ENCODE measurements at regions not wholly inside any gene's neighbourhood (a gene's known extent, or its start where the extent isn't known, plus 50 kb on each side); places are given as distances from the start of the nearest gene placed in this dataset.
A peak's percentile ranks its signal among the peaks of the same experiment; 100 is the strongest.

DNA sequence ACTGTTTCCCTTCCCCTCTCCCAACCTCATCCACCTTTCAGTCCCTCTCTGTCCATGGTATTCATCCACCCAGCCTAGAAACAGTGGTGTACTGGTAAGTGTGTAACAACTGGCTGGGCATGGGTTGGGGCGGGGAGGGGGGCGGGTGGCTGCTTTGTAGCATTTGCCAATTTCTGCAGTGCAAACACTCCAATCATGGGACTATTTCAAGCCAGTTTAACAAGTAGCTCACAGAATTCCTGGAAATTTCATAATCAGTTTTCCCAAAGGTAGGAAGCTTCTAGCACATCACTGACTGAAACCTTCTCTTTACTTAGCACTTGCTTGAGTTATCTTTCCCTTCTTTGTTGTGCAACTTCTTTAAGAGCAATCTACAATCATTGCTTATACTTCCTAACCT is 100.8 kb upstream of the WASF3 start:
- DNase-seq (ENCODE audit: low read depth) = no peak

DNA sequence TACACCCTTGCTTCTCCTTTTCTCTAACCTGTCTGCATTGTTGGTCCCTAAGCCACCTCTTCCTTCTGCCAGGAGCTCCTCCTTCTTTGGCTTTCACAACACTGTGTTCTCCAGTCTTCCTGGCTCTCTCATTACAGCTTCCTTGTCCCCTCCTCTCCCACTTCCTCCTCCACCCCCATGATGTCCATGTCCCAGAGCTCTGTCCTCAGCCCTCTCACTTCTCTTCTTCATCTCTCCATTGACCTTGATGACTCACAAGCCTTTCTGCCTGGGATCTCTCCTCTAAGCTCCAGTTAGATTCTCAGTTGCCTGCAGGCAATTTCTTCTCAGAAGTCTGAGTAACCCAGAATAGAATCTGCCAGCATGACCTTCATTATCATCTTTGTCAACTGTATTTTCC is 100.3 kb upstream of the WASF3 start:
- no peak for DNase-seq (ENCODE audit: low read depth)

GRCh38 chr13:26458196-26458749 is 99.2 kb upstream of the WASF3 start:
- no peak for DNase-seq (ENCODE audit: low read depth)

GRCh38 chr13:26459276-26460131 is 98.0 kb upstream of the WASF3 start:
- no peak for DNase-seq (ENCODE audit: low read depth)

DNA sequence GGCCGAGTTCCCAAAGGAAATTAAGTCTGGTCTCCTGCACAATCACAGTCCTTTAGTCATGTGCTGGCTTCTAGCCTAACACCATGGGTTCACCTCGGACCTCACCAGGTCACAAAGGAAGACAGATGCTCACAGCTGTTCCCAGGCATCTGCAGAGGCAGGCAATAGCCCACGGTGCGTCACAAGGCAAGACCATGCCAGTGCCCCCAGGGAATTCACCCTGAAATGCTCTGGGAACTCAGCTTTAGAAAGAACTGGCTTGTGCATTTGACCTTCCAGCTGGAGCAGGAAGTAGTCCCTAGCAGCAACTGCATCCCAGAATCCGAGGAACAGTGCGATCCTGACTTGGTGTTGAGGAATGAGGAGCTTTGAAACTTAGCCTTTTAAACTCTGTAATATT is 96.8 kb upstream of the WASF3 start:
- no peak for DNase-seq (ENCODE audit: low read depth)

DNA sequence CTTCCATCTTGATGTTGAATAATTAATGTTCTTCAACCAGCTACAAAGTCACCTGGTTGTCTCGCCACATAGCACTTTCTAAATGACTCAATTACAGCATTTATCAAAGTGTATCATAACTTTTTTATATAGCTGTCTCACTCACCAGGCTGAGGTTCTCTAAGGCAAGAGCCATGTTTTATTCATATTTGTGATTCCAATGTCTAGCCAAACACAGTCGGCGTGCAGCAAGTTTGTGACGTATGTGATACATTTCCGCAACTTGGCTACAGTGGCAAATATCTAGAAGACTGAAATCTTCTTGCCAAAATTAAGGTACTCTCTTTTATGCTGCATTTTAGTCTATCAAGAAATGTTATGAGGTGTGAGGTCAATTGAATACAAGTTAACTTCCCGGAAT is 94.2 kb upstream of the WASF3 start:
- DNase-seq (ENCODE audit: low read depth) = no peak

DNA sequence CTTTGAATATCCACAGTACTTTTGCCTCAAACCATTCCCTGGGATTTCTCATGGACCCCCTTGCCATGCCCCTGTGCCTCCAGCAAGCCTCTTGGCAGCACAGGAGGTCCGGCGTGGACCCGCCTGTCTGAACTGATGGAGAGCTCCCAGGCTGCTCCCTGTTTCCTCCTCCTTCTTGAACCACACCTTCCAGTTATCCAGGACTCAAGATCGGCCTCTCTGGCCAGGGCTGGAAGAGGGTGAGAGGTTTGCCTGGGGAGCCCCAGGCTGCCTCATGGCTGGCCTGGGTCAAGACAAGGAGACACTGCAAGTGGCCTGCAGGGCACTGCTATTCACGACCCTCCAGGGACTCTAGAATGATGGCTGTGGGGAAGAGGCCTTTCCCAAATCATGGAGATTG is 93.6 kb upstream of the WASF3 start:
- DNase-seq (ENCODE audit: low read depth) = no peak

DNA sequence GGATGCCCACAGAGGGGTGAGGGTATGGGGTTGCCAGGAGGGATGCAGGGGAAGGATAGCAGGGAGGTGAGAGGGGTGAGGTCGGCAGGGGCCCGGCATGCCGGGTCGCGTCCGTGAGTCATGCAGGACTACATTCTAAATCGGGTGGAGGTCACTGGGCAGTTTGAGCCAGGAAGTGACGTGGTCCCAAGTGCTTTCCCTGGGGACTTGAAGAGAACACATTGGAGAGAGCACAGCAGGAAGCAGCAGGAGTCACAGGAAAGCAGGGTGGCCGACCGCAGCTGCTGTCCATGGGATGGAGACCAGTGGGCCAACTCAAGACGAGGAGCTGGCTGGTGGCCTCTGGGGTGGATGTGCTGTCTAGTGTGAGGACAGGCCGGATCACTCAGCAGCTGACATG is 92.0 kb upstream of the WASF3 start:
- DNase-seq (ENCODE audit: low read depth) = no peak

- DNase-seq (ENCODE audit: low read depth) = no peak
These were observed 91.5 kb upstream of the WASF3 start for GRCh38 chr13:26465954-26466353.

DNA sequence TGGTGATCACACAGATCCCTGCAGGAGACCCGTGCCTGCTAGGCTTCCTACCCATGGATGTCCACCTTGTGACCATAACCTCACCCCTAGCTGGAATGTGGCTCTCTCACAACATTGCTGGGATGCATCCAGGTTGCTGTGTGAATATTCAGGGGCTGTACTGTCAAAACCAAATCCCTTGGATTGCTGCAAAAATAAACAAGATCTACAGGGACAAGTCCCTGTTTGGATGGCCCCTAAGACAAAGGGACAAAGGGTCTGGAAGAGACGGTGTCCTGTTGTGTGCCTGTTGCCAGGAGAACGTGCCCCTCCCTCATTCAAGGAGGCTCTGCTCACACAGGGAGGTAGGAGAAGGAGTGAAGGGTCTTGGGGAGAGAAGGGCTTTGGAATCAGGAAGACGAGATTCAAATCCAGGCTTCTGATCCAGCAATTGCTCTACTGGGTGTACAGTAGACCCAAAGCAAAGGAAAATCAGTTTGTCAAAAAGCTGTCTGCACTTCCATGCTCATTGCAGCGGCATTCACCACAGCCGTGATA is 89.2 kb upstream of the WASF3 start:
- no peak for DNase-seq (ENCODE audit: low read depth)

- DNase-seq (ENCODE audit: low read depth) = no peak
These were observed 87.9 kb upstream of the WASF3 start for GRCh38 chr13:26469602-26470001.

GRCh38 chr13:26471807-26472206 is 85.7 kb upstream of the WASF3 start:
- DNase-seq (ENCODE audit: low read depth) = no peak

DNA sequence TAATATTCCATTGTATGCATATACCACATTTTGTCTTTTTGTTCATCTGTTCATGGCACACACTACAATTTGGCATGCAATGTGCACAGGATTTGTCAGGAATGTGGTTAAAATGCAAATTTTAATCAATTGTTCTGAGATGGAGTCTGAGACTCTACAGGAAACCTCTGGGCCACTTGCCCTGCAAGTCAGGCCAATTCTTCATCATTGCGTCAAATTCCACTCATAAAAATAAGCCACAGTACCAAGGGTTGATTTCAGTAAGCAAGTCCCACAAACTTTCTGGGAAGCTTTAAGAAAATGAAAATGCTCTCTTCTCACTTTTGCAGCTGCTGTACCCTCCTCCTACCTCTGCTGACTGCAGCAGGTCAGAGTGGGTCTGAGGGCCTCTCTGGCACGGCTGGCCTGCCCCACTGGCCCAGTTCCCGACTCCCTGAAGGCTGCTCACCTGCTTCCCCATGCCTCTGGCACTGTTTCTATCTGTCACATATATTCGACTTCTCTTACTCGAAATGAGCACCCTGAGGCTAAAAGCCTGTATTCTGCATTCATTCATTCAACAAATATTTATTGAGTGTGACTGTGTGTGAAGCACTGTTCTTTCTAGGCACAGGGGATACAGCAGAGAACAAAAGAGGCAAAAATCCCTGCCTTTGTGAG is 83.8 kb upstream of the WASF3 start:
- no peak for DNase-seq (ENCODE audit: low read depth)

DNA sequence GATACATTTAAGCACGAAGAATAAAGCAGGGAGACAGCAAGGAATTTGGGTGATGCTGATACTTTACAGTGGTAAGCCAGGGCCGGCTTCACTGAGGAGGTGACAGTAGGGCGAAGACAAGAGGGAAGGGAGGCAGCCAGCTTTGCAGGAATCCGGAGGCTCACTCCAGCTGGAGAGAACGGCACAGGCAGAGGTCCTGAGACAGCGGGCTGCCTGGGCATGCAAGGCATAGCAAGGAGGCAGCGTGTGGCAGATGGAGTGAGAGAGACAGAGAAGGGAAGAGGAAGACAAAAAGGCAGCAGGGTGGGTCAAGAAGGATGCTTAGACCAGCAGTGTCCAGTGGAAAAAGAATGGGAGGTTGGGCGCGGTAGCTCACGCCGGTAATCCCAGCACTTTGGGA is 83.2 kb upstream of the WASF3 start:
- DNase-seq (ENCODE audit: low read depth) = no peak

DNA sequence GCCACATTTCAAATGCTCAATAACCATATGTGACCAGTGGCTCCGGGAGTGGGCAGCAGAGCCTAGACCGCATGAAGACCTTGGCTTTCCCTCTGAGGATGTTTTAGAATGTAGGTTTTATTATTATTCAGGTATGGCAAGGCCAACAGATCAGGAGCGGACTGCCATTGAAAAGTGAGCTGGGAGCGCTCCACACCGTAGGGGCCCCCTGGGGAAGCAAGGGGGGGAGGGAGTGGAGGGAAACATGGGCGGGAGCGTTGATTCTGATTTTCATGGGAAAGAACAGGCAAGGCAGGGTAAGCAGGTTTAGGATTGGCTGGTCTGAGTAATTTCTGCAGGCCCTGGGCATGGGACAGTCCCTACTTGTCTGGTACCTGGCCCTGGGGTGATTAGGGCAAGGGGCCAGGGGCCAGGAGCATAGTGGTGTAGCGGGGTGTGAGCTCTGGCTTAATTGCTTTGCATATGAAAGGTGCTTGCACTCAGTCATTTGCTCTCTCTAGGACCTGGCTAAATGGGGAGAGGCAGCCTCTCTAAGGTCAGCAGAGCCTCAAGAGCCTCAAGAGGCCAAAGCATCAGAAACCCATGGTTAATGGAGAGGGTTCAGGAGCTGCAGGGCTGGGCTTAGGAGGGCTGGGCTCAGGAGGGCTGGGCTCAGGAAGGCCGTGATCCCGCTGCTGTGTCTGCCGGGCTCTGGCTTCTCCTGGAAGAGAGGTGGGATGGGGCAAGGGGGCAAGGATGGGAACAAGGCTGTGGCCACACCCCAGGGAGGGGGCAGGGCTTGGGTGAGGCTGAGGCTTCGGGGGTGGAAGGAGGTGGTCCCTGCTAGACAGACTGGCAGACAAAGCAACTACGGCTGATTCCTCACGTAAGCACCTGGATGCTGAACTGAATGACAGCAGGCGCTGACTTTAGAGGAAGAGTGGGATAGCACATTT is 82.0 kb upstream of the WASF3 start:
- DNase-seq (ENCODE audit: low read depth) = no peak

GRCh38 chr13:26476111-26476781 is 81.2 kb upstream of the WASF3 start:
- DNase-seq (ENCODE audit: low read depth) = no peak

- DNase-seq (ENCODE audit: low read depth) = no peak
These were observed 80.7 kb upstream of the WASF3 start for GRCh38 chr13:26476782-26477142.

DNA sequence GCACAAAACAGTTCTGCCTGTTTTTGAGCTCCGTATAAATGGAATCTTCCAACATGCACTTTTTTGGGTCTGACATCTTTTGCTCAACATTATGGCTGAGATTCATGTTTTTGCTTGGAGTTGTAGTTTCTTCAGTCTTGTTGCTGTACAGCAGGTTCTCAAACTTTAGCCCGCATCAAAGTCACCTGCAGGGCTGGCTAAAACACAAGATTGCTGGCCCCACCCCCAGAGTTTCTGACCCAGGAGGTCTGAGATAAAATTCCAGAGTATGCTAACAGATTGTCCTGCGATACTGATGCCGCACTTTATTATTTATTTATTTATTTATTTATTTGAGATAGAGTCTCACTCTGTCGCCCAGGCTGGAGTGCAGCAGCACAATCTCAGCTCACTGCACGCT is 79.8 kb upstream of the WASF3 start:
- DNase-seq (ENCODE audit: low read depth) = no peak

DNA sequence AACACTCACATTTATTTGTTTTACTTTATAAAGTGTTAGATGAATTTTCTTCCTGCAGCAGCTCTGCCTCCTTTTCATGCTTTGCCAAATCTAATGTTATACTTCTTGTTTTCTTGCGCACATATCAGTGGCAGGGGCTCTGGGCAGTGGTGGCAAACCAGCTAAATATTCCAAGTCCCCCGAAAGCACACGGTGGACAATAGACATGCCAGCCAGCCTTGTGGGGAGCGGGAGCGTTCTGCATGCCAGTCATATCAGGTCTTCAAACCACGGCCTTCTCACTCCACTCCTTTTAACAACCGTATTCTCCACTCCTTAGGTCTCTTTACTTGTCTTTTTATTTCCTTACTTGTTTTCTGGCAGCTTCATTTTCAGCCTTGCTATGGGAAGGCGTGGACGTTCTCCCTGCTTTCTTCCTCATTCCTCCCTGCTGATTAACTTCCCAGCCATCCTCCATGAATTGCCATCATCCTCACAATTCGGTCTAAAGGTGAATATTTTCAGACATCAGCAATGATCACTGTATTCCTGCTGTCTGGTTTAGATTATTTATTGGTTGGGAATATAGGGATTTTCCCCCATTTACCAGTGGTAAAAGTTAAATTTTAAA is 77.1 kb upstream of the WASF3 start:
- no peak for DNase-seq (ENCODE audit: low read depth)

- peak; percentile 29 for DNase-seq (ENCODE audit: low read depth)
These were observed 74.9 kb upstream of the WASF3 start for GRCh38 chr13:26482451-26483197.

Measured in stimulated activated CD4-positive, alpha-beta T cell treated with anti-CD3 and anti-CD28 coated beads, Interleukin-2, amount 100 ng/mL, for 4 hours (primary cell).